ENCODE measurements at regions not wholly inside any gene's neighbourhood (a gene's known extent, or its start where the extent isn't known, plus 50 kb on each side); places are given as distances from the start of the nearest gene placed in this dataset.
"Not testable (repeated sequence)": the region's sequence is repeated elsewhere in the genome, so short reads cannot be mapped to it uniquely, and the experiment has no call there.

GRCh38 chr7:149930374-149931068 lies 56.8 kb downstream of the ATP6V0E2 start:
- not testable (repeated sequence) for DNase-seq

DNA sequence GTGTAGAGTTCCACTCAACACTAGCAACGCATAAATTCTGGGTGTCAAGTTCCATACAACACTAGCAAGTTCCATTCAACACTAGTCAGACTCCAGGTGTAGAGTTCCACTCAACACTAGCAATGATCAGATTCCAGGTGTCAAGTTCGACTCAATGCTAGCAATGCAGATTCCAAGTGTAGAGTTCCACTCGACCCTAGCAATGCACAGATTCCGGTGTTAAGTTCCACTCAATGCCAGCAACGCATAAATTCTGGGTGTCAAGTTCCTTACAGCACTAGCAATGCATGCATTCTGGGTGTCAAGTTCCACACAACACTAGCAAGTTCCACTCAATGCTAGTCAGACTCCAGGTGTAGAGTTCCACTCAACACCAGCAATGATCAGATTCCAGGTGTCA lies 60.0 kb downstream of the ATP6V0E2 start:
- DNase-seq = not testable (repeated sequence)

DNA sequence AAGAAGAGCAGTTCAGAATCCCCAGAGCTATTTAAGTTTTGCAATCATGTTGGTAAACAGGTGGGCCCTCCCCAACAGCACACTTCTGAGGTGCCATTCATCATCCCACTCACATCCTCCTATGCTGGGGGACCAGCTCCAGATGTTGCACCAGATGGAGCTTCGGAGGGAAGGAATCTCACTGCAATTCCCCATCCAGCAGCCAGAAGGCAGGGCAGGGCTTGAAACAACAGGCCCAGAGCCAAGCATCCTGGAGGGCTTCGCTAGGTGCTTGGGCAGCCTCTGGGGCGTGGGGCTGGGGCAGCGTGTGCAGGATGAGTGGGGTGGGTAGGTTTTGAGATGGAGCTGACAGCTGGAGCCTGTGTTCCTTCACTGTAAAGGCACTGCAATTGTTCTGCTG lies 73.6 kb downstream of the ATP6V0E2 start:
- not testable (repeated sequence) for DNase-seq

- not testable (repeated sequence) for DNase-seq
These were observed 74.7 kb downstream of the ATP6V0E2 start for GRCh38 chr7:149948444-149948843.

DNA sequence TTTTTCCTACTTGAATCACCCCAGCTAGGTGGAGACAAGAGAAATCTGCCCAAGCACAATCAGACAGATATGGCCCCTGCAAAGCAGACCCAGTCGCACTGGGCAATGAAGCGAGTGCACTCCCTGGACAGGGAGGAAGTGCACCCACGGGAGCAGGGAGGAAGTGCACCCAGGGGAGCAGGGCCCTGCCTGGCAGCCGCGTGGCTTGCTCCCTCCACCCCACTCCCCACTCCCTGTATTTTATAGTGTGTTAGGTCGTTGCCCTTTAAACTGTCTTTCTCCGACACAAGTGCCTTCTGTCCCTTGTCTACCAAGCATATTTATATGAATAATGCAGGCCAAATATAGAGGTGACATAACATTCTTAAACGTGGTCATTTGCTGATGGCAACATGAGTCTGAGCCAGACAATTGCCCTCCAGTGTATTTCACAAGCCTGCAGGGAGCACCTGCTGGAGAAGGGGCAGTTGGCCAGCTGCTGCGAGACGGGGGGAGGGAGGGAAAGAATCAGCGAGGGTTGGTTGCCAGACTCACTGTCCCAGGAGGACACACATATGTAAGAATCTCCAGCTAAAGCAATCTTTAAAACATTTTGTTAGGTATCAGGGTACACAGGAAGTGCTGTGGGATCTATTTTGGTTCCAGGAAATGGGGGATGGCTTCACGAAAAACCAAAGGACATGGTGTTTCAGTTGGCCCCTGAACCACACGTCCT lies 76.3 kb downstream of the ATP6V0E2 start:
- not testable (repeated sequence) for DNase-seq

DNA sequence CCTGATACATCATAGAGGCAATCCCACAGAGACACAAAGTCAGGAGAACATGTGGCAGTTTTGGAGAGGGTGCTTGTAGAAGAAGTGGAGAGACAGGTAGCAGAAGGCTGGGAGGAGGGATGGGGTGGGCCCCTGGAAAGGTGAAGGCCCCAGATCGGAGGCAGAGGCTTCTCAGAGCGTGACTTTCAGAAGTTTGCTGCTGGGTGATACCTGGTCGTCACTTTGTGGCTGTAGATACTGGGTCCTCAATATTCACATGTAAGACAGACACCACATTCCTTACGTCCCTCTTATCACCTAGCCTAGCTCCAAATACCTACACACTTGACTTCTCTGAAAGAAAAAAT lies 76.8 kb downstream of the ATP6V0E2 start:
- DNase-seq = not testable (repeated sequence)

DNA sequence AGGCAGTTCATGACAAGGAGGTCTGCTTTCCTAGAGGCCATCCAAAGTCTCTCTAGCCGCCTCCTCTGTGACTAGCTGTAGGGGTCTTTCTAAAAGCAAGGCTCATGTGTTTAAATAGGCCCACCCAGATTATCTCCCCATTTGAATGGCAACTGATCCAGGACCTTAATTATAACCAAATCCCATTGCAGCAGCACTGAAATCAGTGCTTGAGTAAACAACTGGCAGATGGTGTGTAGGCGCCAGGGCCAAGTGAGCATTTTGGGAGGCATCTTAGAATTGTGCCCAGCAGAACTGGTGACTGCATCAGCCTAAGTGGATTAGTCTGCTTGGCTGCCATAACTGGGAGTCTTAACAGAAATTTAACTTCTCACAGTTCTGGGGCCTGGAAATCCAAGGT lies 77.8 kb downstream of the ATP6V0E2 start:
- DNase-seq = not testable (repeated sequence)

DNA sequence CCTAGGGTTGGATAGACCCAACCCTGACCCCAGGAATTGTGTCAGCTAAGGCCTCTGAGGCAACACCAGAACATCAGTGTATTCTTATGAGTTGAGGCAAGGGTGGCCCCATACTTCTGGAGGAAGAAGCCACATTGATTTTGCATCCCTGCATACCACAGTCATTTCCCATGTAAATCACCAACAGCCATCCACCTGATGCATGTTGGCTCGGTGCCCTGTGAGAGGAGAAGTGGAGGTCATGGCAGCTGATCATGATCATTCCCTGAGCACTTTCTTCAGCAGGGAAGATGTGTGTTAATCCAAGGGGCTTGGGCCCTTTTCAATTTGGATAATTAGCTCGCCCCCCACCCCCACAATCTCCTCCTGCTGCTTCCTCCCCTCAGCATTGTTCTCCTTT lies 85.1 kb downstream of the ATP6V0E2 start:
- not testable (repeated sequence) for DNase-seq

DNA sequence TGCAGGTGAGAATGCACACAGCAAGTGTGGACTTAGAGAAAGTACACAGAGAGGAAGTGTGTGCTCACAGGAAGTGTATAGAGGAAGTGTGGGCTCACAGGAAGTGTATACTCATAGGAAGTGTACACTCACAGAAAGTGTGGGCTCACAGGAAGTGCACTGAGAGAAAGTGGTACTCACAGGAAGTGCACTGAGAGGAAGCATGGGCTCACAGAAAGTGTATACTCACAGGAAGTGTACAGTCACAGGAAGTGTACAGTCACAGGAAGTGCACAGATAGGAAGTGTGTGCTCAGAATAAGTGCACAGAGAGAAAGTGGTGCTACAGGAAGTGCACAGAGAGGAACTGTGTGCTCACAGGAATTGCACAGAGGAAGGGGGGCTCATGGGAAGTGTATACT lies 87.1 kb downstream of the ATP6V0E2 start:
- DNase-seq = peak in 1 of 2 donors; percentile 19

GRCh38 chr7:149961878-149962277 lies 88.1 kb downstream of the ATP6V0E2 start:
- peak in 1 of 2 donors; percentile 30 for DNase-seq

- DNase-seq = not testable (repeated sequence)
These were observed 89.0 kb downstream of the ATP6V0E2 start for GRCh38 chr7:149962685-149963319.

DNA sequence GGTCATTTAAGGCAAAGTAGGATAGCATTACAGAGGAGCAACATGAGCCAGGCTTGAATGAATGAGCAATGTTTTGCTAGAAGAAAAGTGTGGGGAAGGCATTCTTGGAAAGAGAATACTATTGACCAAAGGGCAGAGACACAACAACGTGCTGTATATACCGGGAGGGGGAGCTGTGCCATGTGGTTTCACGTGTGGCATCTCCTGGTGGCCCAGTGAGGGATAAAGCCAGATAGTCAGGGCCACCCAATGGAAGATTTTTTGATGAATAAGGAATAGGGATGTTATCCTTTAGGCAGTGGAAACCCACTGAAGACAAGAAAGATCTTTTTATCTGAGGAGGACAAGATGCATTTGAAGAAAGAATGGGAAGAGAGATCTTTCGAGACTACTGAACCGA lies 90.2 kb downstream of the ATP6V0E2 start:
- not testable (repeated sequence) for DNase-seq

DNA sequence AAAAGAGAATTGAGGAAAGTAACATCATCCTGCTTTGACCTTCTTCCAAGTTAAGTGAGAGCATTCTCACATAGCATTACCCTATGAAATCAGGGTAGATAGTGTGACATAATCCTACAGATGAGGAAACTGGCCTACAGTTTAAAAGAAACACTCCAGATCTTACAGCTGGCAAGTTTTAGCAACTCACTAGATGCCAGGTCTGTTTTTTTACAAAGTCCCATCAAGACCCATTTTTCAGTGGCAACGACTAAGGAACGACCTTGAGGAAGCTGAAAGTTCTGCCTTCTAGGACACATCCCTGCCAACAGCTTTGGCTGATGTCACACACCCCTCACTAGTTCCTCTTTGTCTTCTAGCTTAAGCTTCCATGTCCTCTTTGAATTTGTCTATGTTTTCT lies 92.7 kb downstream of the ATP6V0E2 start:
- not testable (repeated sequence) for DNase-seq

GRCh38 chr7:149972977-149973376 lies 99.2 kb downstream of the ATP6V0E2 start:
- DNase-seq = not testable (repeated sequence)

- not testable (repeated sequence) for DNase-seq
These were observed 99.9 kb downstream of the ATP6V0E2 start for GRCh38 chr7:149973681-149974080.

- DNase-seq = not testable (repeated sequence)
These were observed 101.8 kb downstream of the ATP6V0E2 start for GRCh38 chr7:149975608-149976007.

- DNase-seq = not testable (repeated sequence)
These were observed 104.8 kb downstream of the ATP6V0E2 start for GRCh38 chr7:149978537-149978936.

DNA sequence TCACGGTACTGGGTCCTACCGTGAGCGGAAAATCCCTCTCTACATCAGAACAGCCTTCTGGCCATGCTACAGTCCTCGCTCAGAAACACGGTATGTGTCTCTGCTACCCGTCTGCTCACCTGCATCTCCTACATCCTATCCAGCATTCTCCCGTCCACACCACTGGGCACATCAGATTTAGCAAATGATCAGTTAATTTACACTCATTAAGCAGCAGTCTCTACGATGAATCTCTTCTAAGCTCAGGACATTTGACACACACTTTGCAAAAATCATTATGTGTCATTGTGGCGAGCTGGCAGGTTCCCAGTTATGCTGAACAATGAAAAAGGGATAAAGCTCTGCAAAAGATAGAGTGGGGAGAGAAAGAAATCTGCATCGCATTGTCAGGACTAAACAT lies 105.2 kb downstream of the ATP6V0E2 start:
- DNase-seq = not testable (repeated sequence)

GRCh38 chr7:149982537-149983112 lies 108.9 kb downstream of the ATP6V0E2 start:
- not testable (repeated sequence) for DNase-seq

- not testable (repeated sequence) for DNase-seq
These were observed 113.1 kb downstream of the ATP6V0E2 start for GRCh38 chr7:149986866-149987265.

GRCh38 chr7:149991652-149992302 lies 118.0 kb downstream of the ATP6V0E2 start:
- not testable (repeated sequence) for DNase-seq

DNA sequence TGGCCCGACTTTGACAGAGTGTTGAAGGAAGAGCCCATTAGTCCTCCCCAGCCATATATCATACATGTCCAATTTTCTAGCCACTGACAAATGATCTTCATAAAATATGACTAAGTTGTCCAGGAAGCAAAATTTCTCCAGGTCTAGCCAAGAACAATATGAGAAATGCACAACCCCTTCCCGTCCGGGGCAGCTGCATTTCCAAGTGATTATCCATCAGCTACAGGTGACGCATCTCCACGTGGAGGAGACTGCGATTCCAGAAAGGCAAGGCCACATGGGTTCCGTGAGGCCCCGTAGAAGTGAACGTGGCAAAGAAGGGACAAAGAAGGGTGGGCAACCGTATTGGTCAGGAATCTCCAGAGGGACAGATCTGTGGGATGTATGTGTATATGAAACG lies 118.6 kb downstream of the ATP6V0E2 start:
- not testable (repeated sequence) for DNase-seq

Measured in stimulated activated CD4-positive, alpha-beta T cell treated with anti-CD3 and anti-CD28 coated beads, Interleukin-2, amount 100 ng/mL, for 24 hours (primary cell).